ENCODE measurements at regions not wholly inside any gene's neighbourhood (a gene's known extent, or its start where the extent isn't known, plus 50 kb on each side); places are given as distances from the start of the nearest gene placed in this dataset.
"Not testable (repeated sequence)": the region's sequence is repeated elsewhere in the genome, so short reads cannot be mapped to it uniquely, and the experiment has no call there.

DNA sequence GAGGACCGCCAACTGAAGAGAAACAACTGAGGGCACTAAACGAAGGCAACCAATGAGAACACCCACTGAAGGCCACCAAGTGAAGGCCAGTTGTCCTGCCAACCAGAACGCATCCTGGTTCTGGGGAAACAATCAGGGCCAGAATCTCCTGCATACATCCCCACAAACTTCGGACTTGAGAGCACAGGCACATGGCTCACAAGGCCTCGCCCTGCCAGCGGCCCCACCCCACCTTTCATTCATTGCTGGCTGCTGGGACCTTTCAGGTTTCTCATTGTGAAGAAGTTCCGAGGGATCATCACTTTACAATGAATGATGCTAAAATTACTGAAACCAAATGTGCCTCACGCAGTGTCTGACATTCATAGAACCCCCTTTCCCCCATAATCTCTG is 79.2 kb upstream of the ABI1 start:
- DNase-seq (ENCODE audit: low read depth): no peak
- H3K4me3 ChIP-seq (ENCODE audit: low read depth, low read length): no peak overlapping the region
- TF ChIP-seq, protein P1, sequence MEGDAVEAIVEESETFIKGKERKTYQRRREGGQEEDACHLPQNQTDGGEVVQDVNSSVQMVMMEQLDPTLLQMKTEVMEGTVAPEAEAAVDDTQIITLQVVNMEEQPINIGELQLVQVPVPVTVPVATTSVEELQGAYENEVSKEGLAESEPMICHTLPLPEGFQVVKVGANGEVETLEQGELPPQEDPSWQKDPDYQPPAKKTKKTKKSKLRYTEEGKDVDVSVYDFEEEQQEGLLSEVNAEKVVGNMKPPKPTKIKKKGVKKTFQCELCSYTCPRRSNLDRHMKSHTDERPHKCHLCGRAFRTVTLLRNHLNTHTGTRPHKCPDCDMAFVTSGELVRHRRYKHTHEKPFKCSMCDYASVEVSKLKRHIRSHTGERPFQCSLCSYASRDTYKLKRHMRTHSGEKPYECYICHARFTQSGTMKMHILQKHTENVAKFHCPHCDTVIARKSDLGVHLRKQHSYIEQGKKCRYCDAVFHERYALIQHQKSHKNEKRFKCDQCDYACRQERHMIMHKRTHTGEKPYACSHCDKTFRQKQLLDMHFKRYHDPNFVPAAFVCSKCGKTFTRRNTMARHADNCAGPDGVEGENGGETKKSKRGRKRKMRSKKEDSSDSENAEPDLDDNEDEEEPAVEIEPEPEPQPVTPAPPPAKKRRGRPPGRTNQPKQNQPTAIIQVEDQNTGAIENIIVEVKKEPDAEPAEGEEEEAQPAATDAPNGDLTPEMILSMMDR (IDR thresholded peaks at IDR 0.05; ENCODE audit: insufficient read depth, low read length, severe bottlenecking): no peak
- no peaks in the 10 kb centered on the region for H3K27me3 ChIP-seq (ENCODE audit: control insufficient read depth, insufficient read depth, low read length)
- H3K36me3 ChIP-seq (ENCODE audit: control insufficient read depth, insufficient read depth, low read length): no peaks in the 10 kb centered on the region
- no peak for FAIRE-seq

GRCh38 chr10:26939290-26939961 is 78.7 kb upstream of the ABI1 start:
- H3K4me3 ChIP-seq (ENCODE audit: low read depth, low read length): no peak overlapping the region
- DNase-seq (ENCODE audit: low read depth) (no peak), FAIRE-seq (no peak)
- TF ChIP-seq, protein P1 (IDR thresholded peaks at IDR 0.05; ENCODE audit: insufficient read depth, low read length, severe bottlenecking): no peak
- no peaks in the 10 kb centered on the region for H3K36me3 ChIP-seq (ENCODE audit: control insufficient read depth, insufficient read depth, low read length)
- no peaks in the 10 kb centered on the region for H3K27me3 ChIP-seq (ENCODE audit: control insufficient read depth, insufficient read depth, low read length)

- no peak overlapping the region for H3K4me3 ChIP-seq (ENCODE audit: low read depth, low read length)
- FAIRE-seq: peak; percentile 68
- no peak for DNase-seq (ENCODE audit: low read depth)
- H3K36me3 ChIP-seq (ENCODE audit: control insufficient read depth, insufficient read depth, low read length): no peaks in the 10 kb centered on the region
- H3K27me3 ChIP-seq (ENCODE audit: control insufficient read depth, insufficient read depth, low read length): no peaks in the 10 kb centered on the region
- TF ChIP-seq, protein P1 (IDR thresholded peaks at IDR 0.05; ENCODE audit: insufficient read depth, low read length, severe bottlenecking): no peak
These were observed 77.8 kb upstream of the ABI1 start for GRCh38 chr10:26938578-26938977.

DNA sequence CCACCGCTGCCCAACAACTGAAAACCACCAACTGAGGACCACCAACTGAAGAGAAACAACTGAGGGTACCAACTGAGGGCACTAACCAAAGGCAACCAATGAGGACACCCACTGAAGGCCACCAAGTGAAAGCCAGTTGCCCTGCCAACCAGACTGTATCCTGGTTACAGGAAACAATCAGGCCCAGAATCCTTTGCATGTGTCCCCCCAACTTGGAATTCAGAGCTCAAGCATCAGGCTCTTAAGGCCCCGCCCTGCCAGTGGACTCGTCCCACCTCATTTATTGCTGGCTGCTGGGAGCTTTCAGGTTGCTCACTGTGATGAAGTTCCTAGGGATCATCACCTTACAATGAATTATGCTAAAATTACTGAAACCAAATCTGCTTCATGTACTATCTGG is 76.6 kb upstream of the ABI1 start:
- peak; percentile 52 for FAIRE-seq
- Histone ChIP-seq H3K27me3 (ENCODE audit: control insufficient read depth, insufficient read depth, low read length) (no peaks in the 10 kb centered on the region), H3K36me3 (ENCODE audit: control insufficient read depth, insufficient read depth, low read length) (no peaks in the 10 kb centered on the region), H3K4me3 (ENCODE audit: low read depth, low read length) (no peak overlapping the region)
- no peak for DNase-seq (ENCODE audit: low read depth)
- TF ChIP-seq, protein P1 (IDR thresholded peaks at IDR 0.05; ENCODE audit: insufficient read depth, low read length, severe bottlenecking): no peak

- DNase-seq (ENCODE audit: low read depth); H3K4me3 ChIP-seq (ENCODE audit: low read depth, low read length); H3K27me3 ChIP-seq (ENCODE audit: control insufficient read depth, insufficient read depth, low read length); H3K36me3 ChIP-seq (ENCODE audit: control insufficient read depth, insufficient read depth, low read length): not testable (repeated sequence)
- peak; percentile 73 for FAIRE-seq
These were observed 73.4 kb upstream of the ABI1 start for GRCh38 chr10:26934190-26934589.

DNA sequence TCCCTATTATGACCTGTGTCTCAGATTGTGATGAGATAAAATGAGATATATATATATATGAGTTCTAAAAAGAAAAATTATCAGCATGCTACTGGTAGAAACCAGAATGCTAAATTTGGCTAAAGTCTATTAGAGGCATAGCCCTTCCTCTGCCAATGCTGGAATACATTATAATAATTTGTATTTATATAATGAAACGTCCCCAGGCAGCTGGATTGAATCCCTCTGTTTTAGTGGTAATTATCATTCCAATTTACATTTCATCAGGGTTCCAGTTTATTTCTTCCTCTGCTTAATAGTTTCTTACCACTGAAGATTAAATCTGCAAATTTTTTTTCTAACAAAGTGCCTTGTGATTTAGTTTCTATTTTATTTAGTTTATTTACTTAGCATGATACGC is 71.8 kb upstream of the ABI1 start:
- DNase-seq (ENCODE audit: low read depth) (no peak), FAIRE-seq (no peak)
- Histone ChIP-seq H3K36me3 (ENCODE audit: control insufficient read depth, insufficient read depth, low read length) (no peaks in the 10 kb centered on the region), H3K27me3 (ENCODE audit: control insufficient read depth, insufficient read depth, low read length) (no peaks in the 10 kb centered on the region), H3K4me3 (ENCODE audit: low read depth, low read length) (no peak overlapping the region)
- TF ChIP-seq, protein P1 (IDR thresholded peaks at IDR 0.05; ENCODE audit: insufficient read depth, low read length, severe bottlenecking): no peak

Measured in bronchial epithelial cell (primary cell).